ENCODE measurements at regions not wholly inside any gene's neighbourhood (a gene's known extent, or its start where the extent isn't known, plus 50 kb on each side); places are given as distances from the start of the nearest gene placed in this dataset.

GRCh38 chr11:45717526-45717925 is 52.1 kb upstream of the CHST1 start:
- no peaks in the 10 kb centered on the region for H3K9me3 ChIP-seq (ENCODE audit: severe bottlenecking)
- no peak overlapping the region for H3K4me3 ChIP-seq (ENCODE audit: severe bottlenecking)
- H3K4me1 ChIP-seq (ENCODE audit: insufficient read depth, poor library complexity, severe bottlenecking): no peaks in the 10 kb centered on the region
- ATAC-seq (ENCODE audit: low read depth) (no peak), DNase-seq (ENCODE audit: low spot score) (no peak)
- no peak for TF ChIP-seq CTCF (IDR thresholded peaks at IDR 0.05; ENCODE audit: poor library complexity, severe bottlenecking)
- H3K27me3 ChIP-seq (ENCODE audit: insufficient read depth, poor library complexity, severe bottlenecking): no peaks in the 10 kb centered on the region
- H3K36me3 ChIP-seq (ENCODE audit: low read depth): no peaks in the 10 kb centered on the region
- no peak overlapping the region for H3K27ac ChIP-seq (ENCODE audit: poor library complexity, severe bottlenecking)

GRCh38 chr11:45715418-45715817 is 50.0 kb upstream of the CHST1 start:
- Histone ChIP-seq H3K4me1 (ENCODE audit: insufficient read depth, poor library complexity, severe bottlenecking) (no peaks in the 10 kb centered on the region), H3K4me3 (ENCODE audit: severe bottlenecking) (no peak overlapping the region), H3K27me3 (ENCODE audit: insufficient read depth, poor library complexity, severe bottlenecking) (peaks cover 8% of the 10 kb centered on the region), H3K27ac (ENCODE audit: poor library complexity, severe bottlenecking) (no peak overlapping the region), H3K36me3 (ENCODE audit: low read depth) (no peaks in the 10 kb centered on the region), H3K9me3 (ENCODE audit: severe bottlenecking) (no peaks in the 10 kb centered on the region)
- DNase-seq (ENCODE audit: low spot score) (no peak), ATAC-seq (ENCODE audit: low read depth) (no peak)
- no peak for TF ChIP-seq CTCF (IDR thresholded peaks at IDR 0.05; ENCODE audit: poor library complexity, severe bottlenecking)
